ENCODE measurements at regions not wholly inside any gene's neighbourhood (a gene's known extent, or its start where the extent isn't known, plus 50 kb on each side); places are given as distances from the start of the nearest gene placed in this dataset.

GRCh38 chr6:119533603-119534279, 184.2 kb upstream of the MAN1A1 start:
- TF ChIP-seq CTCF (IDR thresholded peaks at IDR 0.05) (no peak), POLR2A (IDR thresholded peaks at IDR 0.05) (no peak), EP300 (IDR thresholded peaks at IDR 0.05) (no peak)

Data from tibial nerve (tissue), 4 donors.